DND-41 (cell line): ENCODE measurements at regions not wholly inside any gene's neighbourhood (a gene's known extent, or its start where the extent isn't known, plus 50 kb on each side); places are given as distances from the start of the nearest gene placed in this dataset.

Source experiments
- ATAC-seq: fragments of 200-7000 bp; cut with Tn5 transposase; 3 replicates; pipeline ENCODE4 v1.9.1; 2021; ENCODE audit warnings: low read depth; ENCODE audit not compliant: insufficient read depth
- DNase-seq: peaks from one replicate; pipeline ENCODE4 v3.0.0-alpha.2; 2020
- H2AFZ ChIP-seq: 2 replicates; pipeline ENCODE4 v1.6.0; 2012; ENCODE audit warnings: low read depth, low read length
- H3K27ac ChIP-seq: 2 replicates; pipeline ENCODE4 v1.5.1; 2012; ENCODE audit warnings: low read length, inconsistent platforms
- H3K27me3 ChIP-seq: fragments of 200-600 bp; sonication (generic); 2 replicates; pipeline ENCODE4 v1.6.0; 2012; ENCODE audit warnings: low read length, mild to moderate bottlenecking, inconsistent platforms; ENCODE audit not compliant: insufficient read depth, poor library complexity
- H3K36me3 ChIP-seq: 2 replicates; pipeline ENCODE4 v1.5.1; 2012; ENCODE audit warnings: low read length, inconsistent platforms; ENCODE audit not compliant: insufficient read depth
- H3K4me1 ChIP-seq: 2 replicates; pipeline ENCODE4 v1.5.1; 2012; ENCODE audit warnings: mild to moderate bottlenecking, low read length; ENCODE audit not compliant: insufficient read depth
- H3K4me2 ChIP-seq: 2 replicates; pipeline ENCODE4 v1.6.0; 2012; ENCODE audit warnings: mild to moderate bottlenecking, moderate library complexity, low read length, inconsistent platforms; ENCODE audit not compliant: insufficient read depth
- H3K4me3 ChIP-seq, 2 experiments: fragments of 200-600 bp in 1 of 2; shearing (Covaris generic) in 1 of 2; 2 replicates each; pipeline ENCODE4 v1.5.1; 2012 to 2016; ENCODE audit warnings: inconsistent platforms in 2 of 2, low read length in 2 of 2, mild to moderate bottlenecking in 2 of 2, low read depth in 1 of 2, moderate library complexity in 1 of 2
- H3K79me2 ChIP-seq: 2 replicates; pipeline ENCODE4 v1.6.0; 2012; ENCODE audit warnings: low read length, inconsistent platforms; ENCODE audit not compliant: insufficient read depth
- H3K9ac ChIP-seq: 2 replicates; pipeline ENCODE4 v1.6.0; 2012; ENCODE audit warnings: low read depth, mild to moderate bottlenecking, inconsistent platforms, low read length, moderate library complexity
- H3K9me3 ChIP-seq: 2 replicates; pipeline ENCODE4 v1.5.1; 2012; ENCODE audit warnings: low read length, moderate library complexity, mild to moderate bottlenecking, inconsistent platforms; ENCODE audit not compliant: insufficient read depth, severe bottlenecking
- H4K20me1 ChIP-seq: 2 replicates; pipeline ENCODE4 v1.6.0; 2012; ENCODE audit warnings: low read length; ENCODE audit not compliant: insufficient read depth
- EZH2 ChIP-seq: IDR thresholded peaks from 3 replicates; pipeline ENCODE4 v1.6.1; 2012; ENCODE audit warnings: borderline replicate concordance, low read depth, mild to moderate bottlenecking, moderate library complexity, low read length, inconsistent platforms; ENCODE audit not compliant: severe bottlenecking
- TF ChIP-seq, protein P1 (sequence below): IDR thresholded peaks from 2 replicates; pipeline ENCODE4 v1.5.1; 2012; ENCODE audit warnings: borderline replicate concordance, low read length, moderate library complexity, mild to moderate bottlenecking; ENCODE audit not compliant: poor library complexity, severe bottlenecking; ENCODE audit errors: extremely low read depth

DNA sequence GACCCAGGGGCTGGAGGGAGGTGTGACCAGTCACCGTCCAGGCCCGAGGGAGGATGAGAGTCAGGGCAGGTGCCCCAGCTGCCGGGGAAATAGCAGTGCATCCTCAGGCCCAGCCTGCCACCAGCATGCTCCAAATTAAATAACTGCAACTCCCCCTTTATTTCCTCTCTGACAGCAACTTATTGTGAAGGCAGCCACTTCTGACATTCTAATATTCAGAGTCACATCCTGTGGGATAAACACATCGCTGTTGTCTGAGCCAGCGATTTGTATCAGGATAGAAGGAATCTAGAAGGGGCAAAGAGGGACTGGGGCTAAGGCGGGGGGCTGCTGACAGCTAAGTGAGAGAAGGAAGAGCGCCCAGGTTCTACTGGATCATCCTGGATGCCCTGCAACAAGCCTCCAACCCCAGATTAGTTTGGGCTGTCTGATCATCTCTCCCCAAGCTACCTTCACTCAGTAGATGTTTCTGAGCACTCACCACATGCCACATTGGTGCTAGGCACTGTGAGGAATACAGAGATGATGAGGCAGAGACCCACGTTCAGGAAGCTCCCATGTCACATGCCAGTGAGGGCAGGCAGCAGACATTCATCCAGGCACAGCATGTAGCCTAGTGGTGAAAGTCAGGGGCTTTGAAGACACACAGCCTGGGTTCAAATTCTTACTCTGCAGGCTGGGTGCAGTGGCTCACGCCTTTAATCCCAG, 214.1 kb downstream of the BUD13 start:
- no peak for DNase-seq
- H3K4me1 ChIP-seq, result no peaks in the 10 kb centered on the region

DNA sequence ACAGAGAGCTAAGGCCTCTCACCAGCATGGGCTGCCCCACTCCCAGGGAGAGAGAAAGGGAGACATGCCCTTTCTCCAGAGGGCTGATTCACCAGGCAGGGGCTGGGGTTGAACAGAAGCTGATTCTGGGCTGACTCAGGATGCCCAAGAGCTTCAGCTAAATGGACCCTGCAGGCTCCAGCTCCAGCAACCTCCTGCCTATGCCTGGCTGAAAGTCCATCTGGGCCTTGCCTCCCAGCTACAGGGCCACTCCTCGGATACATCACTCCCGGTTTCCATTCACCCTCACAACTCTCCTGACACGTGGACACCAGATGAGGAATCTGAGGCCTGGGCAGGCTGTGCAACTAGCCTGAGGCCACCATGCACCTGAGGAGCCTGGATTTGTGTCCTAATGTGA, 215.5 kb downstream of the BUD13 start:
- Histone ChIP-seq H3K4me2 (no peak overlapping the region), H2AFZ (no peak overlapping the region), H3K79me2 (no peaks in the 10 kb centered on the region), H3K36me3 (no peaks in the 10 kb centered on the region), H4K20me1 (no peaks in the 10 kb centered on the region; the same call in 1 of the 2 replicates), H3K9me3 (no peaks in the 10 kb centered on the region), H3K27me3 (peaks cover 21% of the 10 kb centered on the region), H3K4me1 (no peaks in the 10 kb centered on the region), H3K4me3 (no peak overlapping the region), H3K9ac (no peak overlapping the region), H3K27ac (no peak overlapping the region)
- TF ChIP-seq EZH2, result no peak
- TF ChIP-seq, protein P1, sequence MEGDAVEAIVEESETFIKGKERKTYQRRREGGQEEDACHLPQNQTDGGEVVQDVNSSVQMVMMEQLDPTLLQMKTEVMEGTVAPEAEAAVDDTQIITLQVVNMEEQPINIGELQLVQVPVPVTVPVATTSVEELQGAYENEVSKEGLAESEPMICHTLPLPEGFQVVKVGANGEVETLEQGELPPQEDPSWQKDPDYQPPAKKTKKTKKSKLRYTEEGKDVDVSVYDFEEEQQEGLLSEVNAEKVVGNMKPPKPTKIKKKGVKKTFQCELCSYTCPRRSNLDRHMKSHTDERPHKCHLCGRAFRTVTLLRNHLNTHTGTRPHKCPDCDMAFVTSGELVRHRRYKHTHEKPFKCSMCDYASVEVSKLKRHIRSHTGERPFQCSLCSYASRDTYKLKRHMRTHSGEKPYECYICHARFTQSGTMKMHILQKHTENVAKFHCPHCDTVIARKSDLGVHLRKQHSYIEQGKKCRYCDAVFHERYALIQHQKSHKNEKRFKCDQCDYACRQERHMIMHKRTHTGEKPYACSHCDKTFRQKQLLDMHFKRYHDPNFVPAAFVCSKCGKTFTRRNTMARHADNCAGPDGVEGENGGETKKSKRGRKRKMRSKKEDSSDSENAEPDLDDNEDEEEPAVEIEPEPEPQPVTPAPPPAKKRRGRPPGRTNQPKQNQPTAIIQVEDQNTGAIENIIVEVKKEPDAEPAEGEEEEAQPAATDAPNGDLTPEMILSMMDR, result no peak
- no peak for ATAC-seq
- no peak for DNase-seq

More for the DNA sequence above, 214.1 kb downstream of the BUD13 start:
- H4K20me1 ChIP-seq, result no peaks in the 10 kb centered on the region; the same call in 1 of the 2 replicates
- no peaks in the 10 kb centered on the region for H3K79me2 ChIP-seq
- TF ChIP-seq EZH2, result no peak
- TF ChIP-seq, protein P1, result no peak
- ATAC-seq, result no peak
- no peaks in the 10 kb centered on the region for H3K36me3 ChIP-seq
- no peak overlapping the region for H3K4me3 ChIP-seq
- H3K4me2 ChIP-seq, result no peak overlapping the region
- no peaks in the 10 kb centered on the region for H3K9me3 ChIP-seq
- no peak overlapping the region for H3K9ac ChIP-seq
- peaks cover 21% of the 10 kb centered on the region for H3K27me3 ChIP-seq
- no peak overlapping the region for H3K27ac ChIP-seq
- no peak overlapping the region for H2AFZ ChIP-seq

DNA sequence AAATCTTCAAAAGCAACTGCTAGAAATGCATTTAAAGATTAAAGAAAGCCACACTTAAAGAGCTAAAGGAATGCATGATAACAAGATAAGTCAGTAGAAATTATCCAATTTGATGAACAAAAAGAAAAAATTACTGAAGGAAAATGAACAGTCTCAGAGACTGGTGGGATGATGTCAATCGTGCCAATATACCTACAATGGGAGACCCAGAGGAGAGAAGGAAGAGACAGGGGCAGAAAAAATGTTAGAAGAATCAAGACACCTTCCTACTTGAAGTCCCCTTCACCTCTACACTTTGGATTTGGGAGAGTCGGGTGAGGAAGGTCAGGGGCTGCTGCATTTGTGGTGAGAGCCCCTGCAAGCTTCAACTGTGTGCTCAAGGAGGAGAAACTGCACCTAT, 216.3 kb downstream of the BUD13 start:
- H3K79me2 ChIP-seq, result no peaks in the 10 kb centered on the region
- no peak overlapping the region for H3K9ac ChIP-seq
- no peak overlapping the region for H3K27ac ChIP-seq
- TF ChIP-seq EZH2, result no peak
- TF ChIP-seq, protein P1, result no peak
- H3K4me3 ChIP-seq, result no peak overlapping the region
- H3K4me2 ChIP-seq, result no peak overlapping the region
- no peaks in the 10 kb centered on the region for H3K36me3 ChIP-seq
- H3K9me3 ChIP-seq, result no peaks in the 10 kb centered on the region
- no peak for DNase-seq
- no peak overlapping the region for H2AFZ ChIP-seq
- H3K27me3 ChIP-seq, result peaks cover 21% of the 10 kb centered on the region
- no peaks in the 10 kb centered on the region for H3K4me1 ChIP-seq
- no peak for ATAC-seq
- H4K20me1 ChIP-seq, result no peaks in the 10 kb centered on the region; the same call in 1 of the 2 replicates
